Glutamatergic neuron (in vitro differentiated cells): ENCODE measurements at regions not wholly inside any gene's neighbourhood (a gene's known extent, or its start where the extent isn't known, plus 50 kb on each side); places are given as distances from the start of the nearest gene placed in this dataset.

Experiments
- DNase-seq: peaks from one replicate; pipeline ENCODE4 v3.0.0; 2022
- H3K27ac Mint-ChIP-seq: one replicate; pipeline ENCODE4 v1.8.0; 2020; ENCODE audit warnings: mild to moderate bottlenecking, mixed read lengths, inconsistent platforms; ENCODE audit not compliant: unreplicated experiment
- H3K27me3 Mint-ChIP-seq: one replicate; pipeline ENCODE4 v1.8.0; 2020; ENCODE audit warnings: mild to moderate bottlenecking, moderate library complexity, mixed read lengths, inconsistent platforms; ENCODE audit not compliant: unreplicated experiment
- H3K36me3 Mint-ChIP-seq: one replicate; pipeline ENCODE4 v1.8.0; 2020; ENCODE audit warnings: mild to moderate bottlenecking, mixed read lengths, inconsistent platforms; ENCODE audit not compliant: unreplicated experiment
- H3K4me1 Mint-ChIP-seq: one replicate; pipeline ENCODE4 v1.8.0; 2020; ENCODE audit warnings: mild to moderate bottlenecking, low read depth, mixed read lengths, inconsistent platforms; ENCODE audit not compliant: unreplicated experiment
- H3K4me3 Mint-ChIP-seq: one replicate; pipeline ENCODE4 v1.8.0; 2020; ENCODE audit warnings: mild to moderate bottlenecking, mixed read lengths, inconsistent platforms; ENCODE audit not compliant: unreplicated experiment
- H3K9me3 Mint-ChIP-seq: one replicate; pipeline ENCODE4 v1.8.0; 2020; ENCODE audit warnings: mild to moderate bottlenecking, moderate library complexity, mixed read lengths, inconsistent platforms; ENCODE audit not compliant: unreplicated experiment
- CTCF ChIP-seq: fragments of 200-600 bp; sonication (generic); IDR thresholded peaks from one replicate; pipeline ENCODE4 v1.5.0; 2021; ENCODE audit not compliant: partially characterized antibody, unreplicated experiment

GRCh38 chr22:44606126-44606525 lies 95.9 kb upstream of the PRR5 start:
- H3K27ac Mint-ChIP-seq = no peak overlapping the region
- H3K9me3 Mint-ChIP-seq = peaks cover 10% of the 10 kb centered on the region
- H3K27me3 Mint-ChIP-seq = peaks cover 6% of the 10 kb centered on the region
- H3K4me3 Mint-ChIP-seq = no peak overlapping the region
- no peak for DNase-seq
- peaks cover 10% of the 10 kb centered on the region for H3K4me1 Mint-ChIP-seq
- H3K36me3 Mint-ChIP-seq = peaks cover 5% of the 10 kb centered on the region
- TF ChIP-seq CTCF = no peak

- Mint-ChIP-seq H3K9me3 (peaks cover 10% of the 10 kb centered on the region), H3K36me3 (peaks cover 5% of the 10 kb centered on the region), H3K4me1 (peaks cover 10% of the 10 kb centered on the region), H3K27ac (no peak overlapping the region), H3K4me3 (no peak overlapping the region), H3K27me3 (peaks cover 6% of the 10 kb centered on the region)
- no peak for TF ChIP-seq CTCF
- DNase-seq = no peak
These were observed 96.5 kb upstream of the PRR5 start for GRCh38 chr22:44605486-44605885.

GRCh38 chr22:44604991-44605390 lies 97.0 kb upstream of the PRR5 start:
- Mint-ChIP-seq H3K27ac (no peak overlapping the region), H3K27me3 (peaks cover 3% of the 10 kb centered on the region), H3K4me1 (peaks cover 10% of the 10 kb centered on the region), H3K9me3 (peaks cover 6% of the 10 kb centered on the region), H3K36me3 (peaks cover under 1% of the 10 kb centered on the region), H3K4me3 (no peak overlapping the region)
- no peak for DNase-seq
- TF ChIP-seq CTCF = no peak

- Mint-ChIP-seq H3K36me3 (no peaks in the 10 kb centered on the region), H3K27ac (no peak overlapping the region), H3K4me3 (no peak overlapping the region), H3K27me3 (no peaks in the 10 kb centered on the region), H3K4me1 (peaks cover 10% of the 10 kb centered on the region), H3K9me3 (peaks cover 6% of the 10 kb centered on the region)
- DNase-seq = no peak
- no peak for TF ChIP-seq CTCF
These were observed 97.5 kb upstream of the PRR5 start for GRCh38 chr22:44604455-44604854.

GRCh38 chr22:44603767-44604166 lies 98.2 kb upstream of the PRR5 start:
- no peak for DNase-seq
- Mint-ChIP-seq H3K36me3 (no peaks in the 10 kb centered on the region), H3K27me3 (no peaks in the 10 kb centered on the region), H3K4me3 (no peak overlapping the region), H3K27ac (no peak overlapping the region), H3K4me1 (peaks cover 10% of the 10 kb centered on the region), H3K9me3 (peaks cover 6% of the 10 kb centered on the region)
- TF ChIP-seq CTCF = no peak
